ENCODE measurements at regions not wholly inside any gene's neighbourhood (a gene's known extent, or its start where the extent isn't known, plus 50 kb on each side); places are given as distances from the start of the nearest gene placed in this dataset.

- TF ChIP-seq, protein P1, sequence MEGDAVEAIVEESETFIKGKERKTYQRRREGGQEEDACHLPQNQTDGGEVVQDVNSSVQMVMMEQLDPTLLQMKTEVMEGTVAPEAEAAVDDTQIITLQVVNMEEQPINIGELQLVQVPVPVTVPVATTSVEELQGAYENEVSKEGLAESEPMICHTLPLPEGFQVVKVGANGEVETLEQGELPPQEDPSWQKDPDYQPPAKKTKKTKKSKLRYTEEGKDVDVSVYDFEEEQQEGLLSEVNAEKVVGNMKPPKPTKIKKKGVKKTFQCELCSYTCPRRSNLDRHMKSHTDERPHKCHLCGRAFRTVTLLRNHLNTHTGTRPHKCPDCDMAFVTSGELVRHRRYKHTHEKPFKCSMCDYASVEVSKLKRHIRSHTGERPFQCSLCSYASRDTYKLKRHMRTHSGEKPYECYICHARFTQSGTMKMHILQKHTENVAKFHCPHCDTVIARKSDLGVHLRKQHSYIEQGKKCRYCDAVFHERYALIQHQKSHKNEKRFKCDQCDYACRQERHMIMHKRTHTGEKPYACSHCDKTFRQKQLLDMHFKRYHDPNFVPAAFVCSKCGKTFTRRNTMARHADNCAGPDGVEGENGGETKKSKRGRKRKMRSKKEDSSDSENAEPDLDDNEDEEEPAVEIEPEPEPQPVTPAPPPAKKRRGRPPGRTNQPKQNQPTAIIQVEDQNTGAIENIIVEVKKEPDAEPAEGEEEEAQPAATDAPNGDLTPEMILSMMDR (IDR thresholded peaks at IDR 0.05; ENCODE audit: insufficient read depth, low read depth, low read length) = no peak
- no peak for TF ChIP-seq EZH2 (IDR thresholded peaks at IDR 0.05; ENCODE audit: insufficient read depth, low read length)
Measured at GRCh38 chr20:17062712-17063111, 164.1 kb upstream of the PCSK2 start.
